H9 (cell line): ENCODE measurements at regions not wholly inside any gene's neighbourhood (a gene's known extent, or its start where the extent isn't known, plus 50 kb on each side); places are given as distances from the start of the nearest gene placed in this dataset.

ENCODE experiments used
- DNase-seq: peaks from one replicate; pipeline ENCODE4 v3.0.0-alpha.2; 2017
- H2AFZ ChIP-seq: one replicate; pipeline ENCODE4 v1.6.1; 2013; ENCODE audit warnings: mild to moderate bottlenecking, low read length, control low read depth, moderate library complexity
- H2AK5ac ChIP-seq: 2 replicates; pipeline ENCODE4 v1.6.1; 2013; ENCODE audit warnings: low read length, control low read depth, mixed read lengths; ENCODE audit not compliant: insufficient read length
- H2BK120ac ChIP-seq: one replicate; pipeline ENCODE4 v1.6.1; 2013; ENCODE audit warnings: low read depth, mild to moderate bottlenecking, low read length, control low read depth, inconsistent platforms; ENCODE audit not compliant: poor library complexity, severe bottlenecking
- H2BK12ac ChIP-seq: 2 replicates; pipeline ENCODE4 v1.6.1; 2013; ENCODE audit warnings: low read length, control low read depth, mixed read lengths, low read depth; ENCODE audit not compliant: insufficient read length
- H2BK15ac ChIP-seq: 2 replicates; pipeline ENCODE4 v1.6.1; 2013; ENCODE audit warnings: low read depth, low read length, control low read depth
- H2BK20ac ChIP-seq: one replicate; pipeline ENCODE4 v1.6.1; 2013; ENCODE audit warnings: low read depth, mild to moderate bottlenecking, low read length, control low read depth, inconsistent platforms; ENCODE audit not compliant: poor library complexity, severe bottlenecking
- H2BK5ac ChIP-seq: 2 replicates; pipeline ENCODE4 v1.6.1; 2013; ENCODE audit warnings: low read length, control low read depth, mixed read lengths; ENCODE audit not compliant: insufficient read length
- H3K14ac ChIP-seq: 2 replicates; pipeline ENCODE4 v1.6.1; 2013; ENCODE audit warnings: low read length, control low read depth; ENCODE audit not compliant: insufficient read depth
- H3K18ac ChIP-seq: 2 replicates; pipeline ENCODE4 v1.6.1; 2013; ENCODE audit warnings: low read depth, mild to moderate bottlenecking, mixed read lengths, low read length, control low read depth; ENCODE audit not compliant: insufficient read length
- H3K23ac ChIP-seq: 2 replicates; pipeline ENCODE4 v1.6.1; 2013; ENCODE audit warnings: low read length, control low read depth, mixed read lengths, low read depth; ENCODE audit not compliant: insufficient read length
- H3K23me2 ChIP-seq: 2 replicates; pipeline ENCODE4 v1.6.1; 2013; ENCODE audit warnings: low read depth, mild to moderate bottlenecking, mixed read lengths, low read length, control low read depth; ENCODE audit not compliant: insufficient read length, poor library complexity, severe bottlenecking
- H3K27ac ChIP-seq: 2 replicates; pipeline ENCODE4 v1.5.1; 2013; ENCODE audit warnings: low read length, control low read depth, mixed read lengths, low read depth; ENCODE audit not compliant: insufficient read length
- H3K27me3 ChIP-seq: 2 replicates; pipeline ENCODE4 v1.6.1; 2013; ENCODE audit warnings: low read length, control low read depth, inconsistent platforms; ENCODE audit not compliant: insufficient read depth
- H3K4ac ChIP-seq: 2 replicates; pipeline ENCODE4 v1.6.1; 2013; ENCODE audit warnings: low read depth, mild to moderate bottlenecking, control low read depth, inconsistent platforms, low read length, moderate library complexity
- H3K4me1 ChIP-seq: 2 replicates; pipeline ENCODE4 v1.6.1; 2013; ENCODE audit warnings: low read length, control low read depth, inconsistent platforms; ENCODE audit not compliant: insufficient read depth
- H3K4me2 ChIP-seq: 2 replicates; pipeline ENCODE4 v1.6.1; 2013; ENCODE audit warnings: low read length, control low read depth, mixed read lengths; ENCODE audit not compliant: insufficient read length, insufficient read depth
- H3K56ac ChIP-seq: 2 replicates; pipeline ENCODE4 v1.6.1; 2013; ENCODE audit warnings: low read depth, mild to moderate bottlenecking, mixed read lengths, low read length, control low read depth; ENCODE audit not compliant: insufficient read length
- H3K79me1 ChIP-seq: 2 replicates; pipeline ENCODE4 v1.6.1; 2013; ENCODE audit warnings: low read depth, mild to moderate bottlenecking, moderate library complexity, low read length, control low read depth, inconsistent platforms; ENCODE audit not compliant: insufficient read depth, poor library complexity, severe bottlenecking
- H3K79me2 ChIP-seq: 2 replicates; pipeline ENCODE4 v1.6.1; 2013; ENCODE audit warnings: low read length, control low read depth, inconsistent platforms; ENCODE audit not compliant: insufficient read depth
- H3K9ac ChIP-seq: 2 replicates; pipeline ENCODE4 v1.6.1; 2013; ENCODE audit warnings: low read length, control low read depth, mixed read lengths; ENCODE audit not compliant: insufficient read length; ENCODE audit errors: extremely low read depth
- H3K9me3 ChIP-seq: one replicate; pipeline ENCODE4 v1.6.1; 2013; ENCODE audit warnings: low read depth, low read length, inconsistent platforms; ENCODE audit not compliant: control insufficient read depth
- H3T11ph ChIP-seq: one replicate; pipeline ENCODE4 v1.6.1; 2013; ENCODE audit warnings: mild to moderate bottlenecking, low read length, control low read depth, inconsistent platforms
- H4K20me1 ChIP-seq: one replicate; pipeline ENCODE4 v1.6.1; 2013; ENCODE audit not compliant: control insufficient read depth, insufficient read length, insufficient read depth
- H4K5ac ChIP-seq: 2 replicates; pipeline ENCODE4 v1.6.1; 2013; ENCODE audit warnings: low read depth, mild to moderate bottlenecking, mixed read lengths, low read length, control low read depth; ENCODE audit not compliant: insufficient read length
- H4K8ac ChIP-seq: replicated peaks from 2 replicates; pipeline ENCODE4 v1.6.1; 2013; ENCODE audit warnings: low read length, control low read depth, mixed read lengths, low read depth; ENCODE audit not compliant: insufficient read length
- H4K91ac ChIP-seq: 2 replicates; pipeline ENCODE4 v1.6.1; 2013; ENCODE audit warnings: low read depth, mild to moderate bottlenecking, moderate library complexity, mixed read lengths, low read length, control low read depth; ENCODE audit not compliant: insufficient read length
- H3K27ac Mint-ChIP-seq, 3 experiments: 2 replicates in 2 of 3; 3 replicates in 1 of 3; pipeline ENCODE4 v1.8.0; 2020 to 2021; ENCODE audit warnings: mixed read lengths in 3 of 3, mild to moderate bottlenecking in 1 of 3, moderate library complexity in 1 of 3
- H3K27me3 Mint-ChIP-seq: 2 replicates; pipeline ENCODE4 v1.8.0; 2021; ENCODE audit warnings: low read depth, mild to moderate bottlenecking, moderate library complexity, mixed read lengths
- H3K36me3 Mint-ChIP-seq, 3 experiments: 2 replicates in 2 of 3; 3 replicates in 1 of 3; pipeline ENCODE4 v1.8.0; 2020 to 2021; ENCODE audit warnings: low read depth in 3 of 3, mixed read lengths in 3 of 3; ENCODE audit not compliant: insufficient read depth in 1 of 3
- H3K4me1 Mint-ChIP-seq, 2 experiments: 2 replicates each; pipeline ENCODE4 v1.8.0; 2020; ENCODE audit warnings: mixed read lengths in 2 of 2
- H3K4me3 Mint-ChIP-seq, 2 experiments: 2 replicates in 1 of 2; 3 replicates in 1 of 2; pipeline ENCODE4 v1.8.0; 2020 to 2021; ENCODE audit warnings: mild to moderate bottlenecking in 2 of 2, mixed read lengths in 2 of 2, moderate library complexity in 1 of 2
- H3K9me3 Mint-ChIP-seq, 2 experiments: 2 replicates in 1 of 2; 3 replicates in 1 of 2; pipeline ENCODE4 v1.8.0; 2020; ENCODE audit warnings: mild to moderate bottlenecking in 2 of 2, mixed read lengths in 2 of 2, moderate library complexity in 1 of 2
- CTCF ChIP-seq: fragments of 200-600 bp; sonication (generic); conservative IDR thresholded peaks from 3 replicates; pipeline ENCODE4 v1.8.0; 2021; ENCODE audit warnings: antibody characterized with exemption, mild to moderate bottlenecking
- whole genome bisulfite sequencing: extraction: QIAGEN DNeasy Blood & Tissue Kit; methylation state at CpG from one replicate; pipeline ENCODE4 v1.1.7; 2013; ENCODE audit warnings: missing lambda C conversion rate, low lambda C conversion rate, mixed read lengths; ENCODE audit not compliant: insufficient read length; ENCODE audit errors: extremely low coverage; 5-methylcytosine and 5-hydroxymethylcytosine counted together

- Histone ChIP-seq H3K9me3 (no peaks in the 10 kb centered on the region), H2AK5ac (no peak overlapping the region), H2BK12ac (no peak overlapping the region), H3K79me1 (no peaks in the 10 kb centered on the region), H3K23me2 (no peaks in the 10 kb centered on the region), H3K4me1 (no peaks in the 10 kb centered on the region), H2BK5ac (no peak overlapping the region), H3K27me3 (no peaks in the 10 kb centered on the region; the same call in 1 of the 2 replicates), H2AFZ (no peak overlapping the region), H2BK15ac (no peak overlapping the region), H2BK120ac (no peak overlapping the region), H4K91ac (no peak overlapping the region), H3K23ac (no peak overlapping the region), H4K20me1 (no peaks in the 10 kb centered on the region), H3K56ac (no peak overlapping the region), H3K4me2 (no peak overlapping the region), H4K8ac (no peak overlapping the region), H3K9ac (no peak overlapping the region), H3K4ac (no peak overlapping the region), H3K14ac (no peak overlapping the region), H3K18ac (no peak overlapping the region), H3K27ac (no peak overlapping the region), H3T11ph (no peak overlapping the region), H2BK20ac (no peak overlapping the region), H3K79me2 (no peaks in the 10 kb centered on the region), H4K5ac (no peak overlapping the region)
- Mint-ChIP-seq H3K9me3 (no peaks in the 10 kb centered on the region), H3K4me3 (no peak overlapping the region), H3K27me3 (no peaks in the 10 kb centered on the region), H3K4me1 (no peaks in the 10 kb centered on the region), H3K36me3 (peaks cover 3 to 10% (median 7%) of the 10 kb centered on the region in 3 experiments; a peak in 6 of 7 replicates), H3K27ac (no peak overlapping the region)
- TF ChIP-seq CTCF: no peak
- WGBS: no CpG with 5 or more reads among the region's 3 CpGs
- no peak for DNase-seq
These were observed 56.3 kb upstream of the ZNF92 start for GRCh38 chr7:65317372-65317771.
